HG02642 (cell line): ENCODE measurements at regions not wholly inside any gene's neighbourhood (a gene's known extent, or its start where the extent isn't known, plus 50 kb on each side); places are given as distances from the start of the nearest gene placed in this dataset.
"Not testable (repeated sequence)": the region's sequence is repeated elsewhere in the genome, so short reads cannot be mapped to it uniquely, and the experiment has no call there.

Experiments used
- ATAC-seq: cut with Tn5 transposase; IDR thresholded peaks from one replicate; pipeline ENCODE4 v1.9.1; 2021; ENCODE audit warnings: mild to moderate bottlenecking; ENCODE audit not compliant: unreplicated experiment, poor library complexity

DNA sequence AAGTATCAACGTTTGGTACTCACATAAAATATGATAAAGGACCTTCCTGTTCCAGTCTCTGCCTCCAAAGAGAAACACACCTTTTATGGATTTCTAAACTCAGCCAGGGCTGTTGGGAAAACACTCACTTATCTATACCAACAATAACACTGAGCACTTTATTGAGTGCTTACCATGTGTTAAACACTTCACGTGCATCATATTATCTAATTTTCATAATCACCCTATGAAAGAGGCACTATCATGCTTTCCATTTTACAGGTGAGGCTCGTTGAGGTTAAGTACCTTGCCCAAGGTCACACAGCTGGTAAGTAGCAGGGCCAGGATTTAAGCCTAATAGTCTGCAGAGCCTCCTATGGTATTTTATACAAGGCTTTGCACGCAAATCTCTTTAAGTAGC lies 251.5 kb upstream of the SOX9 start:
- ATAC-seq = no peak

DNA sequence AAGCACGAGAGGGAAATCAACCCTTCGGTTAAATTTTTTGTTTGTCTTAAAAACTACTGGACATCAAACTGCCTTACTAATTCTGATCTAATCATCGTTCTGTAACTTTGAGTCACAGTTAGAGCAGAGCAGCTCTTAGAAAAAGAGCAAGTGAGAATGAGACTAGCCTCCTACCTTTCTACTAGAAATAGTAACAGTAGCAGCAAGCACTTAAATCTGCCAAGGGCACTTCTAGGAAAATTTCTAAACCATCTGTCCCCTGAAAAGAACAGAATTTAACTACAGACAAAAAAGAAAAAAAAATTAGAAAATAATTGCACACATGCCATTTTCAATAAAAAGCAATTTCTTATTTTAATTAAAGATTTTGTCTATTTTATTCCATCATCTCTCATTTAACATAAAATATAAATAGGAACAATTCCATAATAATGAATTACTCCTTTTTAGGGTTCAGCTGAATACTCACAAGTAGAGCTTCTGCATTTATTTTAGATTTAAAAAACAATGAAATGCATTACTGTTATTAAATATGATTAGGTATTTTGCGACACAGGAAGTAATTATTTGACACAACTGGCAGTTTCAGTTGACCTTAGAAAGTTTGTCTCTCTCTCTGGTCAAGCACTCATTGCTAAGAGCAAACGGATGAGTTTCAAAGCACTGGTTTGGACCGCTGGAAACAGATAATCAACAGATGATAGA lies 250.8 kb upstream of the SOX9 start:
- no peak for ATAC-seq

DNA sequence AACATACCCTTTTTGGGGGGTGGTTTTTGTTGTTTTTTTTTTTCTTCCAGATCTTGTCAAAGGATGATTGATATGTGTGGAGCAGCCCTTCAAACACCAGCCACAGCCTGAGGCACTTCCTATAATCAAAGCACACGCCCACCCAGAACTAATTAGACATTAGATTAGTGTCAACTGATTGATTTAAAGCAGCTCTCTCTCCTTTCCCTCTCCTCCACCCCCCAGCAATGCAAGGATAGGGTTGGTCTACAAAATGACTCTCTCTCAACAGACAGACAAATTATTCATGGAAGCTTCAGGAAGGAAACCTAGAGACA lies 250.3 kb upstream of the SOX9 start:
- no peak for ATAC-seq

DNA sequence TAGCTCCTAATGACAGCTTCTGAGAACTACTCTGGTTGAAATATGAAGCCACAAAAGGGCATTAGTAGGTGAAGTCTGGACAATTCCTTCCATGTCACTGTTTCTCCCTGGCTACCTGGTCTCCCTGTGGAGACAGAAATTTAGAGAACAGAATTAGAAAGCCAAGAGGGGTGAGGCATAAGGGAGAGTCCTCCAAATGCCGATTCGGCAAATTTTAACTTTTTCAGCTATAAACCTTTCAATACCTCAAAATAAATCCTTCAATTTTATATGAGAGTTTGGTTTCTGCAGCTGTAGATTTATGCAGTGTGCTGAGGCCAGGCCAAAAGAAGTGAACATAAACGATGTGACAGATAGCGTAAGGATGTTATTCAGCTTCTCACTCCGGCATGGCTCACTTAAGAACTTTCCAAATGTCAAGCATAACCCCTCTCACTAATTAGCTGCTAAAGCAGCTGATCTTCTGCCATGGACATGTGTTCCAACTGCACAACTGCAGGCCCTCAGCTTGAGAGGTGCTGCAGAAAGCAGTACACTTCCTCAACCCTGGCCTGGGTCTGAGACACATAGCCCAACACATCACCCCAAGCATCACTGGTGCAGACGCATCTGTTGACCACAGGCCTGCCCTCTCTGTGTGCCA lies 247.9 kb upstream of the SOX9 start:
- ATAC-seq = no peak

DNA sequence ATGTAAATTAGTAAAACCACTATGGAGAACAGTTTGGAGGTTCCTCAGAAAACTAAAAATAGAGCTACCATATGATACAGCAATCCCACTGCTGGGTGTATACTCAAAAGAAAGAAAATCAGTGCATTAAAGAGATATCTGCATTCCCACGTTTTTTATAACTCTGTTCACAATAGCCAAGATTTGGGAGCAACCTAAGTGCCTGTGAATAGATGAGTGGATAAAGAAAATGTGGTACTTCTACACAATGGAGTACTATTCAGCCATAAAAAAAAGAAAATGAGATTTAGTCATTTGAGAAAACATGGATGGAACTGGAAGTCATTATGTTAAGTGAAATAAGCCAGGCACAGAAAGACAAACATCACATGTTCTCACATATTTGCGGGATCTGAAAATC lies 246.0 kb upstream of the SOX9 start:
- not testable (repeated sequence) for ATAC-seq

DNA sequence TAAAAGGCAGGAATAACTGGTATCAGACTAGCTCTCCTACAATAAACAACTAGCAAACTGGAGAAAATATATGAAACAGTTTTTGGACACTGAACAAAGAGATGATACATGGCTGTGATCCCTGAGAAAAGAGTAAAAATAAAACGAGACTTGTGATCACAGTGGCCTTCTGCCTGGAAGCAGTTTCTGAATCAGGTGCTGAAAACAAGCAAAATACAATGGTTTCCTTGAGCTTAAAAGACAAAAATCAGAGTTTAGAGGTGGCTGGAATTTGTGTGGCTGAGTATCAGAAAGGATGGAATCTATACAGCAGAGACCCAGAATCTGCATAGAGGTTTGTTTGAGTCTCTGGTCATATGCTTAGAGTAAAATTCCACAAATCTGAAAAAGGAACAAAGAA lies 242.5 kb upstream of the SOX9 start:
- ATAC-seq = no peak

DNA sequence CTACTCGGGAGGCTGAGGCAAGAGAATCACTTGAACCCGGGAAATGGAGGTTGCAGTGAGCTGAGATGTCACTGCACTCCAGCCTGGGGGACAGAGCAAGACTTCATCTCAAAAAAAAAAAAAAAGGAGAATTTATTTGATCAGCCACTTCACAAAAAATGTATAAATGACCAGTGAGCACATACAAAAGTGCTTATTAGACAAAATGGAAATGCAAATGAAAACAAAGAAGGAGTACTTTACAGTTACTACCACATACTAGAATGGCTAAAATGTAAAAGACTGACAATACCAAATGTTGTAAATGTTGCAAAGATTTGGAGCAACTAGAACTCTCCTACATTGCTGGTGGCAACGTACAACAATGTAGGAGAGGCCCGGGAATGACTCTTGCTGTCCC lies 241.8 kb upstream of the SOX9 start:
- ATAC-seq = no peak

DNA sequence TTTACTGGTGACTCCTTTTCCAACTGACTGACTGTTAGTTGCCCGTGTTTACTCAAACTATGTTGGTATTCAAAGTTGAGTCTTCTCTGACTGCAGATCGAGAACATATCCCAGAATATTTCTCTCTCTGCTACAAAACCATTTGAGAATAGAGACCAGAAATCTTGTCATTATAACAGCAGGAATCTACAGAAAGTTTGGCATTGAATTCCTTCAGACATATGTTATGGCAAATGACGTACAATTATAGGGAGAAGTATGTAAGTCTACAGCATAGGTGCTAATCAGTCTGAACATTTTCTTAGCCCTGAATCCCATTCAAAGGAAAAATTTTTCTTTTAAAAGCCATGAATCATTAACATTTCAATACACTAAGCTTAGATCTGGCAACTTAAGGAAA lies 239.8 kb upstream of the SOX9 start:
- no peak for ATAC-seq

DNA sequence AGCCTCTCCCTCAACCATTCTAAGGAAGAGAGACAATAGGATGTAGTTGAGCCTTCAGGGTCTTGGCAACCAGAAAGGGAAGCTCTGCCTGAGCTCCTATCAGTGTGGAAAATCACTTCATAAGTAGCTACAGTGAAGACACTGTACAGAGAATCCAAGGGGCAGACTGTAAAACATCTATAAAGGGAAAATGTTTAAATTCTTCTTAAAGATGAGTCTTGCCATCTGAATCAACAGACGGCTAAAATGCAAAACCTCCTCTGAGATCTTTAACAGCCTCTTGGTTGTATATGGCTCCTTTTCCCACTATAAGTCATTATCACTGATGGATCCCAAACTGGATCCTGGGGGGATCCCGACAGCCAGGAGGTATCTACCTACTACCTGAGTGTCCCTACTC lies 239.2 kb upstream of the SOX9 start:
- ATAC-seq = no peak

DNA sequence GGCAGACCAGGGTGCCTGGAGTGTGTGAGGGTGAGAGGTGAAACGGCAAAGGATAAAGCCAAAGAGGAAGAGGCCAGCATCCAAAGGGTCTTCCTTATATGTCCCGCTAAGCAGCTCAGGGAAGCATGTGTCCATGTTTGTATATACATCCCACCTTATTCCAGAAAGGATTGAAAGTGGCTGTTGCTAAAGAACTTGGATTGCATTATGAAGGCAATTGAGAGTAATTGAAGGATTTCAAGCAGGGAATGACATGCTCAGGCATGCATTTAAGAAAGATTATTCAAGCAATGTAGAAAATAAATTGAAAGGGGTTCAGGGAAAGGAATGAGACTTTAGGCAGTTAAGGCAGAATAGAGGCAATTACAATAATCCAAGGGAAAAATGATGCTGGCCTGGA lies 237.6 kb upstream of the SOX9 start:
- ATAC-seq = no peak

DNA sequence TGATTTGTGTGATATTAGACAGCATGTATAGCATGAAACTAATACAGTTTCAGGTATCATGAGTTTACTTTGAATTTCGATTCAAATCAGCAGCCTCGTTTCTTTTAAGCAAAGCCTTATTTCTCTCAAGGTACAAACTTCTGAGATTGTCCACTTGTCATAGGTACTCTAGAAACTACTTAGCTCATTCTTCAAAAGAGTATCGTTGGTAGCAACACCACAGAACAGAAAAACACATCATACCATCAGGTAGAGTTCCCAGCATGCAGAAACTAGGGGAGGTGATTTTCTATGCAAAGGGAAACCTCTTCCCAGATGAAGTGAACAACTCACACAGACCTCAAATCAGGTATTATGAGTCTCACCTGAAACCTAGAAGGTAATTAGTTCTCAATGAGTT lies 237.0 kb upstream of the SOX9 start:
- ATAC-seq = no peak

DNA sequence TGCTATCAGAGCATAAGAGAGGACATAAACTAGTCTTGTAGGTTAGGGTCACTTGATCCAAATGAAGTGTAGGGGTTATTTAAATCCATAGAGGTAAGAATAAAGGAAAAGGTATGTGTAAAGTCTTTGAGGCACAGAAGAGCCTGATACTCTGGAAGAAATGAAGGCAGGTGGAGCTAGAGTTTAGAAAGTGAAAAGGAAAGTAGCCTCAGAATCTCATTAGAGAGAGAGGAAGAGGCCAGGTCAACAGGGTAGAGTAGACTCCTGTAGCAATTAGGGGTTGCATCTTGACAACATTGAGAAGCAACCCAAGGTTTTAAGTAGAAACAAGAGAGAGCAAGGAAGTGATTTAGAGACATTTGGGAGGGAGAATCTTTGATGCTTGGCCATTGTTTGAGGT lies 235.2 kb upstream of the SOX9 start:
- ATAC-seq = no peak

DNA sequence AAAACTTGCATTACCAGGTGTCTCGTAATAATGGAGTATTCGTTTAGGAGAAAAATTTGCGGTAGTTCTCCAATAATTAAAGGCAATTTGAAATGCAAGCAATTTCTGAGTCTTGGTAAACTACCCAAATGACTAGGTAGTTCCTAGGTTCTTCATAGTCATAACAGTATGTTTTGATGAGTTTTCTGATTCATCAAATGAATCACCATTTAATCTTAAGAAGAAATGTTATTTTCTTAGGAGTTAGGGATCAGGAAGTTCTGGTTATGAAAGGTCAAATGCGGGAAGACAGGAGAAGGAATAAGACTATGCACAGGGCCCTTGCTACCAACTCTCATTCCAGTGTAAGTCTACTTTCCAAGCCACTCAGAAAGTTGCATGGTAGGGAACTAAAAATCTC lies 221.5 kb upstream of the SOX9 start:
- no peak for ATAC-seq

DNA sequence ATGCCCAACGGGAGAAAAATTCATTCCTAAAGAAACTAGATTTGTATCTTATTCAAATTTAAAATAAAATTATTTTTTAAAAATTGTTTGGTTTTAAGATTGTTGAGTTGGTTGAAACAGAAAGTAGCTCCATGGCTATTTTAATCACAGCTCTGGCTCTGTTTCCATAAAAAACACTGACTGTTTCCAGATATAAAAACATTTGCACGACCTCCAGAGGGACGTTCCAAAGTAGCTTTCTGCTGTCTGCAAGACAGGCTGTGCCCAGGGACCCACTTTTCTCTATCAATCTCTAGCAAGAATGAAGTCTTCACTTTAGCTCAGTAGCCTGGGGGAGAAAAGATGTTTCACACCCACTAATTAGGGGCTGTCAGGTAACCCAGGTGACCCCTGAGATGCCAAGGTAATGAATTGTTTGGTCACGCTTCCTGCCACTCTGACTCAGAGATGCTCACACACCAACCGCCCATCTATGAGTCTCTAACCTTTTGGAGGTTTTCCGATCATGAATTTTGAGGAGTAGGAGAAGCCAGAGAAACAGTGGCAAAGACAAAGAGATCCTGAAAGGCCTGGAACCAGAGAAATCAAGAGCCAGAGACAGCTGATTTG lies 220.1 kb upstream of the SOX9 start:
- no peak for ATAC-seq

DNA sequence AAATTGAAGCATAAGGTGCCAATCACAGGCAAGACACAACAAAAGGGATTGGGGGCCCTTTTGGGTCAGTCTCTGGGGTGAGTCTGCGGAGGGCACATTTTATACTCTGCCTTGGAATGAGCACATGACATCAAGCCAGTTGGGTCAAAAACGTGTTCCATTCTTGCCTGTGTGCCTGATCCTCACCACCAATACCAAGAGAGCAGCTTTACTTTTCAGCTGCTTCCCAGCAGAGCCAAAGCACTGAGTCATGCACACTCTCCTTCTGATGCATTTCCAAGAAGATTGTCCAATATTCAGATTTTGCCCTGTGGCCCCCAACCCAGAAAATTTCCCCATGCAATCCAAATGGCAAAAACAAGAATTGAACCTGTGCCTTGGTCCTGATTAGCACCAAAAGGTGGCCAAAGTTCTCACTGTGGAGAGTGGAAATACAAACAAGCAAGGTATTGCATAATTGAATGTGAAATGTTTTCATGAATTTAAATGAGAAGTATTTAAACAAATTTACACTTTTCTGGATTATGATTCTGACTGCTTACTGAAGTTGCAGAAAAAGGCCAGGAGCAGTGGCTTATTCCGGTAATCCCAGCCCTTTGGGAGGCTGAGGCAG lies 217.8 kb upstream of the SOX9 start:
- ATAC-seq = no peak

DNA sequence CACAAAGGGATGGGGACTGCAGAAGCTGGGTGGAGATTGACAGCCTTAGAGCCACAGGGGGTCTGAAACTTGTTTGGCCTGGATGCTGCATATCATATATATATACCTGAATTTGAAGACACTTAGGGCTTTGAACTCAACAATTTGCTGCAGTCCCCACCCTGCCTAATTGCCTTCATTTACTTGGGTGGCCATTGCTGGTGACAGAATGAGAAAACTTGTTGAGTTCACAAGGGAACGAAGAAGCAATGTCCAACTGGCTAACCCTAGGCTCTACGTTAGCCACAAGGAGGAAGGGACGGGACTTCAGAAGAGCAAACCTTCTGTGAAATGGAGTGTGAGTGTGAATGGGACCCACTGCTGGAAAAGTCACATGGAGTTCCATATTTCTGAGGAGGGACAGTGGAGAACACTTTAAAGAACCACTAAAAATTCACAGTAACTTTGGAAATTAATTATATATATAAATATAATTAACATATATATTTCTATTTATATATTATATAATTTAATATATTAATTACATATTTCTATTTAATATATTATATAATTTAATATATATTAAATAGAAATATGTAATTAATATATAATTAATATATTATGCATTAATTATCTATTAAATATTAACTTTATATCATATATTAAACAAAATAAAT lies 215.3 kb upstream of the SOX9 start:
- ATAC-seq = no peak

DNA sequence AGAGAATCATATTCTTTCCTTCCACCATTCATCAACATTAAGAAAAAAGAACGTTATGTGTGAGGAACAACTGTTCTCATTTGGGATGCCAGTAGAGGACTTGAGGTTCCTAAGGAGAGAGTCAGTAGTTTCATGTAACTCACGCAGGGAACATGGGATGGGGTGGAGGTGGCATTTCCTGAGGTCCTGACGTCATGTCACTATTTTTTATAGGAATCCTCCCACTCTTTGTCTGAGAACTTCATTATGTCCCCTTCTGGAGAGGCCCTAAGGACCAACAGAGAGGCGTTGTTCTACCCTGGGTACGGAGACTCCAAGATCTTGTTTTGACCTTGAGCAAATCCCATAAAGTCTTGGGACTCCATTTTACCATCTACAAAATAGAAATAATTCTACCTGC lies 211.7 kb upstream of the SOX9 start:
- no peak for ATAC-seq

DNA sequence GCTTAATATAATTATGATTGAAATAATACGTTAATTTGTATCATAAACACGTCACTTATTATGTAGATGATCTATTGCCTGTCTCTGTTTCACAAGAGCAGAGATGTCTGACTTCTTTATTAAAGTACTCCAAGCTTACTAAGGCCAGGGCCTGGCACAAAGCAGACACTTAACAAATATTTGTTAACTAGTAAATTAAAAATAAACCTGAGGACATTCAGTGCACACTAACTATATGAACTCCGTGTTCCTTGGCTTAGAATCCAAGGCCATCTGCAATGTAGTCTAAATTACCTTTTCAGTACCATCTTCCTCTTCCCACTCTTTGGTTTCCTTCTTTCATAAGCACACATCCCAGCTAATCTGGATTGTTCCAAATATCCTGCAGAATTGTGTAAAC lies 210.8 kb upstream of the SOX9 start:
- ATAC-seq = no peak

DNA sequence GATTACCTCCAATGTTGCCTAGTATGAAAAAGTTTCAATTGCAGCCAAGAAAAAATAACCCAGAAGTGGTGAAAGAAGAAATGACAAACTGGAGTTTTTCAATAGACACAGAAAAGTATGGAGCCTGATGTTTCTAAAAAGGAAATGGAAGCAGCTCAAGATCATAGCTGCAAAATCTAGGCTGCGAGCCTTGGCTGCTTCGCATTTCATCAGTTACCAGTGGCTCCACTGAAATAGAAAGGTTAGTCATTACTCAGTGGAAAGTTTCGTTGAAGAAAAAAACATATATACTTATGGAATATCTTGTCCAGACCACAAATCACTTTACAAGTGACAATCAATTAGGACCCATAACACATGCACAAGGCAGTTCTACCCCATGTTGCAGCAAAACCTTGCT lies 206.8 kb upstream of the SOX9 start:
- no peak for ATAC-seq

DNA sequence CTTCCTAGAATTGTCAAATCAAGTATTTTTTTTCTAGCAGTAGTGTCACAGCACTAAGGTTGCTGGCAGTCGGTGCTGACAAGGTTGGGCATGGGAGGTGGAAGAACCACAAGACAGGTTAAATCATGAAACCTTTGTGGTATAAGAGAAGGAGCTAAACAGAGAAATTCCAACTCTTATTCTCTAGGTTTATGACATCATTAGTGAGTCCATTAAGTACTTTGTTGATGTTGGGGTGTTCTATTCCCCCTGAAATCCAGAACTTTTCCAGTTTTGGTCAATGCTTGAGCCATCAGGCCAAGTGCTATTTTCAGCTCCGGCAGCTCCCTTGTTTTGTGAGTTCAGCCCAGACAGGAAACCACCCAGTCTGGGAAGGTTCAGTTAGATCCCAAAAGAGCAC lies 206.0 kb upstream of the SOX9 start:
- no peak for ATAC-seq

DNA sequence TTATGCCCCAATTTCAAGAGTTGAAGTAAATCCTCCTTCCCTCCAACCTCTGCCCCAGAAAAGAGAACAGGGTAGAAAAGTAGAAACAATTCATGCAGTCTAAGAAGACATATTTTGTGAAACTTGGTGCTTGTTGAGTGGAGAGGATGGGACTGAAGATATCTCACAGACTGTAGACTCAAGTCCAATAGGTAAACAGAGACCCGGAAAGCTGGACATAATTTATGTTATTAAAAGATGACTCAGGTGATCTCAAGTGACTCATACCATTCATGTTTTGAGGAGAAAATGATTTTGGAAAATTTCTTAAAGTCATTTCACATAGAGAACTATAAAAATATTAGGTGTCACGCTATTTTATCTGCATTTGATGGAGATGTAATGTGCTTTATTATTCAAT lies 203.1 kb upstream of the SOX9 start:
- ATAC-seq = no peak
